SK-N-SH (cell line): ENCODE measurements at regions not wholly inside any gene's neighbourhood (a gene's known extent, or its start where the extent isn't known, plus 50 kb on each side); places are given as distances from the start of the nearest gene placed in this dataset.

Experiments
- CTCF ChIA-PET: fragments of 300-600, 350-600 bp; formaldehyde crosslinking; extraction: SDS; loops from one replicate; lab custom pipeline; 2021; lab: Yijun Ruan, JAX
- POLR2A ChIA-PET: fragments of 350-600 bp; sonication (Branson Sonifier 250); formaldehyde crosslinking; extraction: SDS; loops from one replicate; lab custom pipeline; 2020; ENCODE audit warnings: antibody characterized with exemption, inconsistent platforms; lab: Yijun Ruan, JAX
- DNase-seq: peaks from one replicate; pipeline ENCODE4 v3.0.0; 2012
- H2AFZ ChIP-seq: fragments of 200-600 bp; sonication (generic); 2 replicates; pipeline ENCODE4 v1.8.1; 2016; ENCODE audit warnings: antibody characterized with exemption, mild to moderate bottlenecking, low read depth
- H3F3A ChIP-seq: fragments of 200-600 bp; sonication (generic); replicated peaks from 2 replicates; pipeline ENCODE3; 2016; ENCODE audit warnings: antibody characterized with exemption, mild to moderate bottlenecking; ENCODE audit not compliant: insufficient read depth
- H3K27ac ChIP-seq, 2 experiments: fragments of 200-500 bp in 1 of 2; fragments of 200-600 bp in 1 of 2; sonication (Bioruptor generic) in 1 of 2; sonication (generic), shearing (Covaris generic) in 1 of 2; 2 replicates each; pipeline versions ENCODE4 v1.5.1 to v1.6.1; 2014 to 2016; ENCODE audit warnings: low read depth in 2 of 2, inconsistent platforms in 1 of 2, low read length in 1 of 2, mild to moderate bottlenecking in 1 of 2, mixed read lengths in 1 of 2
- H3K27me3 ChIP-seq: fragments of 200-600 bp; sonication (generic), shearing (Covaris generic); 2 replicates; pipeline ENCODE4 v1.6.1; 2016; ENCODE audit warnings: mixed run types; ENCODE audit not compliant: insufficient read depth
- H3K36me3 ChIP-seq, 2 experiments: fragments of 200-500 bp in 1 of 2; fragments of 200-600 bp in 1 of 2; sonication (Bioruptor generic) in 1 of 2; sonication (generic) in 1 of 2; replicated peaks in 1 of 2; 2 replicates each; pipeline versions ENCODE3 to v1.5.1; 2014 to 2016; ENCODE audit warnings: low read length in 1 of 2, mild to moderate bottlenecking in 1 of 2; ENCODE audit not compliant: insufficient read depth in 2 of 2, control insufficient read depth in 1 of 2
- H3K4me1 ChIP-seq, 2 experiments: fragments of 200-500 bp in 1 of 2; fragments of 200-600 bp in 1 of 2; sonication (Bioruptor generic) in 1 of 2; sonication (generic), shearing (Covaris generic) in 1 of 2; 2 replicates each; pipeline versions ENCODE4 v1.5.1 to v1.6.1; 2014 to 2016; ENCODE audit warnings: low read depth in 1 of 2, low read length in 1 of 2, mixed run types in 1 of 2; ENCODE audit not compliant: insufficient read depth in 2 of 2, control insufficient read depth in 1 of 2
- H3K4me2 ChIP-seq: fragments of 200-600 bp; sonication (generic), shearing (Covaris generic); 2 replicates; pipeline ENCODE4 v1.6.1; 2017; ENCODE audit warnings: mixed run types
- H3K4me3 ChIP-seq, 2 experiments: fragments of 200-500 bp in 1 of 2; fragments of 200-600 bp in 1 of 2; sonication (Bioruptor generic) in 1 of 2; sonication (generic), shearing (Covaris generic) in 1 of 2; 2 replicates each; pipeline versions ENCODE4 v1.5.1 to v1.8.1; 2014 to 2016; ENCODE audit warnings: low read depth in 2 of 2, inconsistent platforms in 1 of 2, low read length in 1 of 2, mild to moderate bottlenecking in 1 of 2, mixed read lengths in 1 of 2, moderate library complexity in 1 of 2
- H3K79me2 ChIP-seq: fragments of 200-600 bp; sonication (generic); 2 replicates; pipeline ENCODE4 v1.8.1; 2017; ENCODE audit warnings: mild to moderate bottlenecking; ENCODE audit not compliant: insufficient read depth
- H3K9ac ChIP-seq: fragments of 200-600 bp; sonication (generic); 2 replicates; pipeline ENCODE4 v1.6.1; 2017; ENCODE audit warnings: mixed run types
- H3K9me2 ChIP-seq: fragments of 200-600 bp; sonication (generic); 2 replicates; pipeline ENCODE4 v1.6.1; 2017; ENCODE audit warnings: mixed run types
- H3K9me3 ChIP-seq: fragments of 200-600 bp; sonication (generic); 2 replicates; pipeline ENCODE4 v1.6.1; 2017; ENCODE audit warnings: mixed run types, mild to moderate bottlenecking, moderate library complexity
- H4K20me1 ChIP-seq: fragments of 200-600 bp; sonication (generic); 2 replicates; pipeline ENCODE4 v1.6.1; 2017; ENCODE audit warnings: mild to moderate bottlenecking, mixed run types; ENCODE audit not compliant: insufficient read depth
- ELF1 ChIP-seq: IDR thresholded peaks from 2 replicates; pipeline ENCODE4 v1.4.0; 2012
- EP300 ChIP-seq, 2 experiments: IDR thresholded peaks; 2 replicates each; pipeline versions ENCODE4 v1.4.0 to v1.6.1; 2012; ENCODE audit warnings: borderline replicate concordance in 1 of 2, low read depth in 1 of 2, low read length in 1 of 2
- FOSL2 ChIP-seq: IDR thresholded peaks from 2 replicates; pipeline ENCODE4 v1.4.0; 2012; ENCODE audit warnings: low read depth, mild to moderate bottlenecking, moderate library complexity, borderline replicate concordance
- GABPA ChIP-seq: IDR thresholded peaks from 2 replicates; pipeline ENCODE4 v1.4.0; 2012; ENCODE audit warnings: low read depth, mild to moderate bottlenecking
- IRF3 ChIP-seq: fragments of 150-350 bp; IDR thresholded peaks from 2 replicates; pipeline ENCODE4 v1.6.1; 2016; ENCODE audit warnings: mild to moderate bottlenecking, low read depth, low read length
- MXI1 ChIP-seq: IDR thresholded peaks from 2 replicates; pipeline ENCODE4 v1.6.1; 2012; ENCODE audit warnings: mild to moderate bottlenecking, low read depth, low read length, improper control_type of control experiment
- NFIC ChIP-seq: IDR thresholded peaks from 2 replicates; pipeline ENCODE4 v1.4.0; 2012; ENCODE audit warnings: borderline replicate concordance
- POLR2AphosphoS5 ChIP-seq: IDR thresholded peaks from 2 replicates; pipeline ENCODE4 v1.6.1; 2012; ENCODE audit warnings: low read depth, low read length
- RCOR1 ChIP-seq: fragments of 150-350 bp; IDR thresholded peaks from 2 replicates; pipeline ENCODE4 v1.6.1; 2017; ENCODE audit warnings: antibody characterized with exemption, low read length
- REST ChIP-seq: IDR thresholded peaks from 2 replicates; pipeline ENCODE4 v1.6.1; 2012; ENCODE audit warnings: mild to moderate bottlenecking, low read depth, low read length, moderate library complexity
- RXRA ChIP-seq: IDR thresholded peaks from 2 replicates; pipeline ENCODE4 v1.4.0; 2012; ENCODE audit warnings: low read depth, mild to moderate bottlenecking, borderline replicate concordance
- TCF12 ChIP-seq: IDR thresholded peaks from 2 replicates; pipeline ENCODE4 v1.4.0; 2012
- TEAD4 ChIP-seq: IDR thresholded peaks from 2 replicates; pipeline ENCODE4 v1.4.0; 2012; ENCODE audit warnings: mild to moderate bottlenecking, borderline replicate concordance; ENCODE audit not compliant: insufficient read depth
- USF1 ChIP-seq: IDR thresholded peaks from 2 replicates; pipeline ENCODE4 v1.4.0; 2012; ENCODE audit warnings: low read depth, borderline replicate concordance
- ZBTB33 ChIP-seq: IDR thresholded peaks from 2 replicates; pipeline ENCODE4 v1.4.0; 2012; ENCODE audit warnings: low read depth, borderline replicate concordance
- WGBS: methylation state at CpG from one replicate; pipeline ENCODE4 v1.1.6; 2017; ENCODE audit warnings: low lambda C conversion rate; 5-methylcytosine and 5-hydroxymethylcytosine counted together
- TF ChIP-seq, protein P1 (sequence below): IDR thresholded peaks from 2 replicates; pipeline ENCODE4 v1.4.0; 2012; ENCODE audit warnings: low read depth

GRCh38 chr10:64637939-64638338 is 1116.7 kb downstream of the REEP3 start:
- no peaks in the 10 kb centered on the region for H4K20me1 ChIP-seq
- H3K36me3 ChIP-seq: no peaks in the 10 kb centered on the region
- no peak overlapping the region for H3K4me3 ChIP-seq
- H3K9ac ChIP-seq: no peak overlapping the region
- TF ChIP-seq ZBTB33: no peak
- no peak for TF ChIP-seq TEAD4
- no peak for TF ChIP-seq POLR2AphosphoS5
- no peak for TF ChIP-seq IRF3
- no peak for TF ChIP-seq ELF1
- TF ChIP-seq FOSL2: no peak
- TF ChIP-seq, protein P1, sequence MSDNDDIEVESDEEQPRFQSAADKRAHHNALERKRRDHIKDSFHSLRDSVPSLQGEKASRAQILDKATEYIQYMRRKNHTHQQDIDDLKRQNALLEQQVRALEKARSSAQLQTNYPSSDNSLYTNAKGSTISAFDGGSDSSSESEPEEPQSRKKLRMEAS: no peak
- no peak for TF ChIP-seq RXRA
- no peak for TF ChIP-seq TCF12
- TF ChIP-seq NFIC: no peak
- no peak for TF ChIP-seq MXI1
- no peak for TF ChIP-seq EP300 (IDR thresholded peaks at IDR 0.05; ENCODE audit: borderline replicate concordance in 1 of 2, low read depth in 1 of 2, low read length in 1 of 2)
- no peak overlapping the region for H2AFZ ChIP-seq
- no peak for DNase-seq
- POLR2A ChIA-PET: no interaction called here
- no peaks in the 10 kb centered on the region for H3K9me2 ChIP-seq
- no peaks in the 10 kb centered on the region for H3K27me3 ChIP-seq
- WGBS: 20% methylated on average over 1 of the region's 1 CpG
- H3K9me3 ChIP-seq: no peaks in the 10 kb centered on the region
- H3K79me2 ChIP-seq: no peaks in the 10 kb centered on the region
- H3K4me2 ChIP-seq: no peak overlapping the region
- no peaks in the 10 kb centered on the region for H3K4me1 ChIP-seq
- H3F3A ChIP-seq: no peaks in the 10 kb centered on the region
- H3K27ac ChIP-seq: no peak overlapping the region
- CTCF ChIA-PET: no interaction called here

GRCh38 chr10:64648915-64649314 is 1127.7 kb downstream of the REEP3 start:
- H3F3A ChIP-seq: no peaks in the 10 kb centered on the region
- DNase-seq: no peak
- H3K27me3 ChIP-seq: no peaks in the 10 kb centered on the region
- no peaks in the 10 kb centered on the region for H3K79me2 ChIP-seq
- H3K27ac ChIP-seq: no peak overlapping the region
- no peaks in the 10 kb centered on the region for H4K20me1 ChIP-seq
- no peak overlapping the region for H3K9ac ChIP-seq
- TF ChIP-seq GABPA (no peak), POLR2AphosphoS5 (no peak), REST (no peak), IRF3 (no peak), RCOR1 (no peak), USF1 (no peak), ELF1 (no peak)
- no peak overlapping the region for H2AFZ ChIP-seq
- no peak overlapping the region for H3K4me2 ChIP-seq
- no peaks in the 10 kb centered on the region for H3K9me2 ChIP-seq
- CTCF ChIA-PET: interaction anchor here (0.7 kb wide), 1 partner anchor 98 kb away, joined by 3 read pairs; no protein-coding TSS in a partner anchor
- H3K4me1 ChIP-seq: no peaks in the 10 kb centered on the region
- H3K4me3 ChIP-seq: no peak overlapping the region
- POLR2A ChIA-PET: no interaction called here
- H3K36me3 ChIP-seq: no peaks in the 10 kb centered on the region
- 53% methylated on average over 3 of the region's 3 CpGs for WGBS
- H3K9me3 ChIP-seq: no peaks in the 10 kb centered on the region
